ENCODE measurements at regions not wholly inside any gene's neighbourhood (a gene's known extent, or its start where the extent isn't known, plus 50 kb on each side); places are given as distances from the start of the nearest gene placed in this dataset.

- DNase-seq (ENCODE audit: insufficient read length, low spot score) = no peak
- FAIRE-seq = no peak
- no peak for TF ChIP-seq CTCF (IDR thresholded peaks at IDR 0.05; ENCODE audit: insufficient read depth, missing control alignments)
These were observed 84.0 kb upstream of the MYO3A start for GRCh38 chr10:25849988-25850387.

- no peak for TF ChIP-seq CTCF (IDR thresholded peaks at IDR 0.05; ENCODE audit: insufficient read depth, missing control alignments)
- DNase-seq (ENCODE audit: insufficient read length, low spot score) (no peak), FAIRE-seq (no peak)
These were observed 82.5 kb upstream of the MYO3A start for GRCh38 chr10:25851548-25851947.

GRCh38 chr10:25852364-25852941 lies 81.6 kb upstream of the MYO3A start:
- DNase-seq (ENCODE audit: insufficient read length, low spot score) (no peak), FAIRE-seq (no peak)
- TF ChIP-seq CTCF (IDR thresholded peaks at IDR 0.05; ENCODE audit: insufficient read depth, missing control alignments) = no peak

GRCh38 chr10:25858076-25858475 lies 76.0 kb upstream of the MYO3A start:
- TF ChIP-seq CTCF (IDR thresholded peaks at IDR 0.05; ENCODE audit: insufficient read depth, missing control alignments) = no peak
- FAIRE-seq = no peak
- no peak for DNase-seq (ENCODE audit: insufficient read length, low spot score)

- no peak for TF ChIP-seq CTCF (IDR thresholded peaks at IDR 0.05; ENCODE audit: insufficient read depth, missing control alignments)
- DNase-seq (ENCODE audit: insufficient read length, low spot score) = no peak
- FAIRE-seq = no peak
These were observed 68.8 kb upstream of the MYO3A start for GRCh38 chr10:25865267-25865666.

GRCh38 chr10:25867321-25867720 lies 66.7 kb upstream of the MYO3A start:
- no peak for TF ChIP-seq CTCF (IDR thresholded peaks at IDR 0.05; ENCODE audit: insufficient read depth, missing control alignments)
- DNase-seq (ENCODE audit: insufficient read length, low spot score) (no peak), FAIRE-seq (no peak)

GRCh38 chr10:25869067-25869591 lies 64.9 kb upstream of the MYO3A start:
- FAIRE-seq (no peak), DNase-seq (ENCODE audit: insufficient read length, low spot score) (no peak)
- TF ChIP-seq CTCF (IDR thresholded peaks at IDR 0.05; ENCODE audit: insufficient read depth, missing control alignments) = no peak

All from D721Med (cell line).